NCI-H128 (cell line): ENCODE measurements at regions not wholly inside any gene's neighbourhood (a gene's known extent, or its start where the extent isn't known, plus 50 kb on each side); places are given as distances from the start of the nearest gene placed in this dataset.
"Not testable (repeated sequence)": the region's sequence is repeated elsewhere in the genome, so short reads cannot be mapped to it uniquely, and the experiment has no call there.

ENCODE experiments used
- DNase-seq: peaks from one replicate; lab custom pipeline; 2025; ENCODE audit not compliant: unreplicated experiment; lab: John Stamatoyannopoulos, UW

- DNase-seq: no peak
Measured at GRCh38 chr14:61171727-61172126, 109.4 kb downstream of the TMEM30B start.

DNA sequence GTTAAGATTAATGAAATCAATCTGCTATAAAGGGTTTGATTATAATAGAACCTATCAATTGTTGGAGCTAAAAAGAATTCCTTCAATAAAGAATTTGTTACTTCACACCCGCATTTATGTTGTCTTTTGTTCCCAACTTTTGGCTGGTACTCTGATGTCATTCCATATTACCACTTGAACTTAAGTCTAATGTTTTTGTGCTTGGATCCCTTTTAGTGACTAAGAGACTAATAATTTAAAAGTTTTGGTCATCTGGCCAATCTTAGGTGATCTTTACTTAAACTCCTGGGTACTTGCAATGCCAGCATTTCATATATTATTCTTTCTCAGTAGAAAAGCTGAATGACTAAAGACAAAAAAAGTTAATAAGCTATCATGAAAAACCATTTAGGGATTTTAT lies 113.0 kb downstream of the TMEM30B start:
- no peak for DNase-seq

DNA sequence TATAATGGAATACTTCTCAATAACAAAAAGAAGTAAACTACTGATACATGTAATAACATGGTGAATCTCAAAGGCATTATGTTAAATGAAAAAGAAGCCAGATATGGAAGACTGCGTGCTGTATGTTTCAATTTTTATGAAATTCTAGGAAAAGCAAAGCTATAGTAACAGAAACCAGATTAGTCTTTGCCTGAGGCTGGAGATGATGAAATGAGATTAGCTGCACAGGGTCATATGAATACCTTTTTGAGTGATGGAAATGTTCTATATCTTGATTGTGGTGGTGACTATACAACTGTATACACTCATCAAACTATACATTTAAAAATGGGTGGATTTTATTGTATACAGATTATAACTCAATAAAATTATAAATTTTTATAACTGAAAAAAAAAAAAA lies 113.5 kb downstream of the TMEM30B start:
- no peak for DNase-seq

- DNase-seq: no peak
Measured at GRCh38 chr14:61160798-61161197, 120.3 kb downstream of the TMEM30B start.

GRCh38 chr14:61154641-61155040 lies 126.5 kb downstream of the TMEM30B start:
- no peak for DNase-seq

- no peak for DNase-seq
Measured at GRCh38 chr14:61153914-61154545, 127.1 kb downstream of the TMEM30B start.

- DNase-seq: no peak
Measured at GRCh38 chr14:61153431-61153830, 127.7 kb downstream of the TMEM30B start.

DNA sequence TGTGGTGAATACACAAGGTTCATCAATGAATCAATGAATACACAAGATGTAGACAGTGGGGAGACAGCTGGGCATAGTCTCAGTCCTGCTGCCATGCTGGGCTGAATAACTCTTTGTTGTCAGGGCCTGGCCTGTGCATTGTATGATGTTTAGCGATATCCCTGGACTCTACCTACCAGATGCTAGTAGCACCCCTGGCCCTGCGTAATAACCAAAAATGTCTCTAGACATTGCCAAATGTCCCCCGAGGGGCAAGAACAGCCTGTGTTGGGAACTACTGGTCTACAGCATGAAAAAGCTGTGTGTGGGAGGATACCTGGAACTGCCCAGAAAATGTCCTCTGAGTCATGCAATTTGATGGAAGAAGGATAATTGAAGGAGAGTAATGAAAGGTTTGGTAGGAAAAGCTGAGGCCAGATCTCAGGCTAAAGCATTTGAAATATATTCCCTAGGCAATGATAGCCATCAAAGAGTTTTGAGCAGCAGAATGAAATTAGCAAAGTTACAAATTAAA lies 128.2 kb downstream of the TMEM30B start:
- no peak for DNase-seq

- DNase-seq: no peak
Measured at GRCh38 chr14:61151251-61151650, 129.9 kb downstream of the TMEM30B start.

DNA sequence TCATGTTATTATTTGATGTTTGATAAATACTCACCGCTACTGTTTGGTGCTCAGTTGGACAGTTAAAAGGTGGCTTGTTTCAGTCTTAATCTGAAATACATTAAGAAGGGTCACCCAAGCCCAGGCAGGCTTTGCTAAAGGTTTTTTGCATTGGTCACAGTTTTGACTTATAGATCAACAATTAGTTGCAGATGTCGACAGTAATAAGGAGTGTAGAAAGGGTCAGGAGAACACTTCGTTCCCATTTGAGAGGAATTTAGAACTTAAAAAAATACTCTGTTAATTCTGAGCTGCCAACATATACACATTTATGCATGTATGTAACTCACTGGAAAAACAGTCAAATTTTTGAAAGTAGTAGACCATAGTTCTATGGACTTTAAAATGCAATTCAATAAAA lies 130.3 kb downstream of the TMEM30B start:
- DNase-seq: no peak

- no peak for DNase-seq
Measured at GRCh38 chr14:61149896-61150295, 131.2 kb downstream of the TMEM30B start.

DNA sequence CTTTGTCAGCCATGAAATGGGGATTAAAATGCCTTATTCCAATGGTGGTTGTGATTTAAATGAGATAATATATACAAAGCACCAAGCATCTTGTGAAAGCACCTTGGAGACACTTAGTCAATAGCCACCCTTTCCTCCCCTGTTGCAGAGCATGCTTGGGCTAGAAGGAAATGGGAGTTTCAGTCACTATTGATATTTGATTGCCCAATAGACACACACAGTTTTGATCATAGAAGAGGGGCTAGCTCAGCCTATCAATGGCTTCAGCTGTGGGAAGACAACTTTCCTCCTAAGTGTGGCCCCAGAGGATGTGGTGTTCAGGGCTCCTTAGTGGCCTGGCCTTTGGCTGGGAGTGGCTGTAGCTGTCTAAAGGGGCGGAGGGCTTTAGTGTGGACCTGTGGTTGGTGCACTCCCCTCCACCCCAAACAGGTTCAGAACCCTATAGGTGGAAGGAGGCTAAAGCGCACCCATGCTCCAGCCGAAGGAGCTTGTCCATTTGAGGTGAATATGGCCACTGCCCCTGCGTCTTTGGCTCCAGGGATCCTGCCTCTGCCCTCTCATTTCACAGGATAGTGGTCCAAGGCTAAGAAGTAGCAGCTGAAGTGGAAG lies 132.3 kb downstream of the TMEM30B start:
- no peak for DNase-seq

DNA sequence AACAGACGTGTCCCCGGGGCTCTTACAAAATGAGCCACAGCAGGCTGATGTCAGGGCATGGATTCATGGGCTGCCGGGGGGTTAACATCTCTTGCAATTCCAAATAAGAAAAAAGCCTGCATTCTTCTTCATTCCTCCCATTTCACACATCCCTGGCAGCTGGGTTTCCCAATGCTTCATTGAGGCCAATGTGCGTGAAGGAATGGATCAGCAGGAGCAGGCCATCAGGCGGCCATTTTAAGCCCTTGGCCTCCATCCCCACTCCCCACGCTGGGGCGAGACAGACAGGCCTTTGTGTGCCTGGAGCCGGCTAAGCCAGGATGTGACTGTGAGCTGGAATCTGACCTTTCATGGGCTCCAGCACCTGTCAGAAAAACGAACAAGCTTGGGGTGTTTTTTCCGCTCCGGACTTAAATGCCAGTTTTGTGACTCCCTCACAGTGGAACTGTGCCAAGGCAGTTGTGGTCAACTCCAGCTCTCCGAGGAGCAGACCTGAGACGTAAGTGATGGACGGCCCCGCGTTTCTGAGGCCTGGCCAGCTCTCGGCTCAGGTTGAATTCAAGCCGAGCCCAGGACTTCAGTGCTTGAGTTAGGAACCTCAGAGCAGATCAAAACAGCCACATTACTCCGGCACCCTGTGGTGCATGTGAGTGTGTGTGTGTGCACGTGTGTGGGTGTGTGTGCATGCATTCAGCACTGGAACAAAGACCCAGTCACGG lies 133.1 kb downstream of the TMEM30B start:
- DNase-seq: no peak

DNA sequence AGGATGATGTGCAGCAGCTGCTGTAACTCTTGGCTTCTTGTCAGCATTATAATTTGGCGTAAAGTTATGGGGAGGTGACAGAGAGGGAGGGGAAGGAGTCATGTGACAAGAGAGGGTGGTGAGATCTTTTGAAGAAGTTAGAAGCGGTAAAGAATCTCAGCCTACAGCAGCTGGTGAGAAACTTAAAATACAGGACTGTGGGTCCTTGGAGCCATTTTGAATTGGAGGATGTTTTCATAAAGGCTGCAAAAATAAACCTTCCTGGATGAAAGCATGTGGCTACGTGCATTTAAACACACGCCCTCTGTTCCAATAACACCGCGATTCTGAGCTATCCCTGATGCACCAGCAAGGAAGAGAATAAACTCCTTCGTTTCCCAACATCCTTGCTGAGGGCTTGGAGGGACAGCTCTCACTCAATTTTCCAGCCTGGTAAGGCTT lies 133.7 kb downstream of the TMEM30B start:
- no peak for DNase-seq

DNA sequence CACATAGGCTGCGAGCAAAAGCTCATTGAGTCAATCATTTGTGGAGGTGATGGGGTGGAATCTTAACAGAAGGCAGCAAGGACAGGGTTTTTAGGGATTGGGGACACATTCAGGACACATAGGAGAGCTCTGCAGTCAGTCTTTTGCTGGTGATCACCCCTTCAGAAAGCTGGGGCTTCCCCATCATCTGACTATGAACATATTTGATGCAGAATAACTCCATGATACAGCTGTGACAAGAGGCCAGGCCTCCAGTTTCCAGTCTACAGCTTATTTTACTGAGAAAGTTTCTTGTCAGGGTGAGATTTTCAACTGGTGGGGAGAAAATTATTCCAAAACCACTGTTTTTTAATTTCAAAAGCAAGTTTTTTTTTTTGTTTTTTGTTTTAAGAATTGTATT lies 134.2 kb downstream of the TMEM30B start:
- DNase-seq: no peak

DNA sequence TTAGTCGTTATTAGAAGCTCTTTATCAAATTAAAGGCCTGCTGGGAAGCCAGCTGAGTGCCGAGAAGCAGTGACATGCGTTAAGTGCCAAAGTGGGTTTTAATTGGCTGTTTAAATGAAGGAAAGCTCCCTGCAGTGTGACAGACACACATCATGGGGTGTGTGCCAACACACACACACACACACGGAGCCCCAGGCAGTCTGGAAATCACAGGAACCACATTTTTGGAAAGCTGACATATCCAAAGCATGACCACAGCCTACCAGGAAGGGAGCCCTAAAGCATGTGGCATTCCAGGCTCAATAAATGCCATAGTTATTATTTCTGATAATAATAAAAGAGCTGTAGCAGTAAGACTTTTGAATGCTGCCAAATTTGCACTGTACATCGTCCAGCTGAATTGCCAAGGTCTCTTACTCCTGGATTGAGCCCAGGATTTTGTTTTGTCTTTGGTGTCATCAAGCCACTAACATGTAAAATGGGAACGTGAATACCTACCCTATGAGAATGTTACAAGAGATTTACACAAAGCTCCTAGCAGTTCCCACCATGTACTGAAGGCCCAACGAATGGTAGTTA lies 135.1 kb downstream of the TMEM30B start:
- DNase-seq: no peak

- peak; percentile 79 for DNase-seq
Measured at GRCh38 chr14:61145034-61145902, 135.9 kb downstream of the TMEM30B start.

DNA sequence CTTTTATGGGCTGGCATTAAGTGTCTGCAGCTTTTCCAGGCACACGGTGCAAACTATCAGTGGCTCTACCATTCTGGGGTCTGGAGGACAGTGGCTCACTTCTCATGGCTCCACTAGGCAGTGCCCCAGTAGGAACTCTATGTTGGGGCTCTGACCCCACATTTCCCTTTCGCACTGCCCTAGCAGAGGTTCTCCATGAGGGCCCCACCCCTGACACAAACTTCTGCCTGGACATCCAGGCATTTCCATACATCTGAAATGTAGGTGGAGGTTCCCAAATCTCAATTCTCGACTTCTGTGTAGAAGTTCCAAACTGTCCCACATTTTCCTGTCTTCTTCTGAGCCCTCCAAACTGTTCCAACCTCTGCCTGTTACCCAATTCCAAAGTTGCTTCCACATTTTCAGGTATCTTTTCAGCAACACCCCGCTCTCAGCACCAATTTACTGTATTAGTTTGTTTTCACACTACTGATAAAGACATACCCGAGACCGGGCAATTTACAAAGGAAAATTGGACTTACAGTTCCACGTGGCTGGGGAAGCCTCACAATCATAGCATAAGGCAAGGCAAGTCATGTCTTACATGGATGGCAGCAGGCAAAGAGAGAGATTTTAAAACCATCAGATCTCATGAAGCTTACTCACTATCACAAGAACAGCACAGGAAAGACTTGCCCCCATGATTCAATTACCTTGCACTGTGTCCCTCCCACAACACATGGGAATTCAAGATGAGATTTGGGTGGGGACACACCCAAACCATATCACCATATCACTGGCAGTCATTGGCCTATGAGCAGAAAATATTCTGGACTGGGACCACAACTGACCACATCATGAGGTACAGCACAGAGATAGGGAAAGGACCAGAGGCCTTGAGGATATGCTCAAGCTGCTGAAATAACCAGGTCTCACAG lies 136.8 kb downstream of the TMEM30B start:
- not testable (repeated sequence) for DNase-seq

GRCh38 chr14:61140872-61141271 lies 140.3 kb downstream of the TMEM30B start:
- no peak for DNase-seq

- no peak for DNase-seq
Measured at GRCh38 chr14:61140271-61140670, 140.9 kb downstream of the TMEM30B start.
